ENCODE measurements at regions not wholly inside any gene's neighbourhood (a gene's known extent, or its start where the extent isn't known, plus 50 kb on each side); places are given as distances from the start of the nearest gene placed in this dataset.
"Not testable (repeated sequence)": the region's sequence is repeated elsewhere in the genome, so short reads cannot be mapped to it uniquely, and the experiment has no call there.

DNA sequence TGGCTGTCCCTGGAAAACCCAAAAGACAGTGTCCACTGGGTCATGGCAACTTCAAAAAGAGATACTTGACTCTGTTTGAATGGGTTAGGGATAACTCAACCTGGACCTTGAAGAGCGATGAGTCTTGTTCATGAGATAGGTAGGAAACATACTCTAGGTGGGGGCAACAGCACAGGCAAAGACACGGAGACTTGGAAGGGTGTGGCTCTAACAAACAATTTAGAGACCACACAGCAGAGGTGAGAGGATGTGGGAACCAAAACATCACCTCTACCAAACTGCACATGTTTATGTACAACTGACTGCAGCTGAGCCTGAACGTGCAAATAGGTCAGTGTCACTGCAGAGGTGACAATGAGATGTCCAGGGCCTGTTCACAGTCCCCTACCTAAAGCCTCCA is 247.7 kb upstream of the ADRA1B start:
- no peaks in the 10 kb centered on the region for H4K20me1 ChIP-seq
- TF ChIP-seq Cebpa-rat (IDR thresholded peaks at IDR 0.05), result no peak
- H3K9me3 ChIP-seq (replicated peaks in 1 of 11), result peaks cover 0 to 7% (median 0%) of the 10 kb centered on the region in 11 experiments; a peak in 1 of 22 replicates
- H3K27ac ChIP-seq, result no peak overlapping the region
- no peaks in the 10 kb centered on the region for H3K27me3 ChIP-seq
- no peaks in the 10 kb centered on the region for H3K4me1 ChIP-seq
- no peak overlapping the region for H3K4me3 ChIP-seq
- no peak overlapping the region for H3K9ac ChIP-seq
- no peaks in the 10 kb centered on the region for H3K36me3 ChIP-seq
- H3K4me2 ChIP-seq, result no peak overlapping the region

DNA sequence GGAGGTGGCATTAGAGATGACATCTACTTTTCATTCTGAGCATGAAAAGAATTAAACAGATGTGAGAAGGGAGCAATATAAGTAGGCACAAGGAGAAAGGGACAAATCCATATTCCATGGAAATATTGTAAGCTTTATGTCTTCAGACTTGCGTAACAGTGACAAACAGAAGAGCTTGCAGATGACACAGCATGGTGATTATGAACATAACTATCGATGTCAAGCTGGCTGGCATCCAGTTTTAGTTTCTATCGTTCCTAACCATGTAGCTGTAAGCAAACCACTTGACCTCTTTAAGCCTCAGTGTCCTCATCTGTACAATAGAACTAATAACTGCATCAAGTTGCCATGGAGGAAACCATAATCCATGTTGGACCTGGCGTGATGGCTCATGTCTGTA is 246.7 kb upstream of the ADRA1B start:
- H3K36me3 ChIP-seq, result no peaks in the 10 kb centered on the region
- no peak overlapping the region for H3K4me2 ChIP-seq
- H4K20me1 ChIP-seq, result no peaks in the 10 kb centered on the region
- peak in 1 of 11 experiments; percentile 28; a peak in 2 of 22 replicates for TF ChIP-seq Cebpa-rat (IDR thresholded peaks at IDR 0.05)
- H3K4me1 ChIP-seq, result no peaks in the 10 kb centered on the region
- H3K4me3 ChIP-seq, result no peak overlapping the region
- no peak overlapping the region for H3K27ac ChIP-seq
- H3K9ac ChIP-seq, result no peak overlapping the region
- H3K27me3 ChIP-seq, result no peaks in the 10 kb centered on the region
- peaks cover 0 to 7% (median 0%) of the 10 kb centered on the region in 11 experiments; a peak in 1 of 22 replicates for H3K9me3 ChIP-seq (replicated peaks in 1 of 11)

DNA sequence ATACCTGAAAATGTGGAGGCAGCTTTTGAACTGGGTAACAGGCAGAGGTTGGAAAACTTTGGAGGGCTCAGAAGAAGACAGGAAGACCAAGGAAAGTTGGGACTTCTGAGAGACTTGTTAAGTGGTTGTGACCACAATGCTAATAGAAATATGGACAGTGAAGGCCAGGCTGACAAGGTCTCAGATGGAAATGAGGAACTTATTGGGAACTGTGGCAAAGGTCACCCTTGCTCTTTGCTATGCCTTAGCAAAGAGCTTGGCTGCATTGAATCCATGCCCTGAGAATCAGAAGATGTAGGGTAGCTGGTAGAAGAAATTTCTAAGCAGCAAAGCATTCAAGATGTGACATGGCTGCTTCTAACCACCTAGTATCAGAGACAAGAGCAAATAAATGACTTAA is 244.4 kb upstream of the ADRA1B start:
- no peaks in the 10 kb centered on the region for H3K27me3 ChIP-seq
- H3K36me3 ChIP-seq, result no peaks in the 10 kb centered on the region
- no peaks in the 10 kb centered on the region for H4K20me1 ChIP-seq
- no peak overlapping the region for H3K4me3 ChIP-seq
- no peak for TF ChIP-seq Cebpa-rat (IDR thresholded peaks at IDR 0.05)
- H3K4me1 ChIP-seq, result no peaks in the 10 kb centered on the region
- H3K27ac ChIP-seq, result no peak overlapping the region
- peaks cover 0 to 7% (median 0%) of the 10 kb centered on the region in 11 experiments; a peak in 1 of 22 replicates for H3K9me3 ChIP-seq (replicated peaks in 1 of 11)
- H3K4me2 ChIP-seq, result no peak overlapping the region
- no peak overlapping the region for H3K9ac ChIP-seq

DNA sequence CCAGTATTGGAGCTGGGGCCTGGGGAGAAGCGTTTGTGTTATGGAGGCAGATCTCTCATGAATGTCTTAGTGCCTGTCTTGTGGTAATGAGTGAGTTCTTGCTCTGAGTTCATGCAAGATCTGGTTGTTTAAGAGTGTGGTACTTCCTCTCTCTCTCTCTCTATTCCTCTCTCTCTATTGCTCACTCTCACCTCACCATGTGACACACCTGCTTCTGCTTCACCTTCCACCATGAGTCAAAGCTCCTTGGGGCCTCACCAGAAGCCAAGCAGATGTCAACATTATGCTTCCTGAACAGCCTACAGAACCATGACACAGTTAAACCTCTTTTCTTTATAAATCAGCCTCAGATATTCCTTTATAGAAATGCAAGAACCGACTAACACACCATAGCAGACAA is 242.7 kb upstream of the ADRA1B start:
- TF ChIP-seq Cebpa-rat (IDR thresholded peaks at IDR 0.05), result no peak
- Histone ChIP-seq H3K36me3 (no peaks in the 10 kb centered on the region), H4K20me1 (no peaks in the 10 kb centered on the region), H3K27me3 (no peaks in the 10 kb centered on the region), H3K9me3 (replicated peaks in 1 of 11) (peaks cover 5 to 18% (median 10%) of the 10 kb centered on the region in 11 experiments; a peak in 21 of 22 replicates), H3K4me3 (no peak overlapping the region), H3K27ac (no peak overlapping the region), H3K4me1 (no peaks in the 10 kb centered on the region), H3K4me2 (no peak overlapping the region), H3K9ac (no peak overlapping the region)

DNA sequence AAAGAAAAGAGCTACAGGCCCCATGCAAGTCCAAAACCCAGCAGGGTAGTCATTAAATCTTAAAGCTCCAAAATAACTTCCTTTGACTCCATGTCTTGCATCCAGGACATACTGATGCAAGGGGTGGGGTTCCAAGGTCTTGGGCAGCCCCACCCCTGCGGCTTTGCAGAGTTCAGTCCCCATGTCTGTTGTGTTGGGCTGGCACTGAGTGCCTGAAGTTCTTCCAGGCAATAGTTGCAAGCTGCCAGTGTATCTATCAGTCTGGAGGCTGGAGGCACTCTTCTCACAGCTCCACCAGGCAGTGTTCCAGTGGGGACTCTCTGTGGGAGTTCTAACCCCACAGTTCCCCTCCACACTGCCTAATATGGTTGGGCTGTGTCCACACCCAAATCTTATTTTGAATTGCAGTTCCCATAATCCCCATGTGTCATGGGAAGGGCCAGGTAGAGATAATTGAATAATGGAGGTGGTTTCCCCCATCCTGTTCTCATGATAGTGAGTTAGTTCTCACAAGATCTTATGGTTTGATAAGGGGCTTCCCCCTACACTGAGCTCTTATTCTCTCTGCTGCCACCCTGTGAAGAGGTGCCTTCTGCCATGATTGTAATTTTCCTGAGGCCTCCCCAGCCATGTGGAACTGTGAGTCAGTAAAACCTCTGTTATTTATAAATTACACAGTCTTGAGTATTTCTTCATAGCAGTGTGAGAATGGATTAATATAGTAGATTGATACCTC is 237.5 kb upstream of the ADRA1B start:
- TF ChIP-seq Cebpa-rat (IDR thresholded peaks at IDR 0.05), result no peak
- Histone ChIP-seq H3K9me3 (replicated peaks in 1 of 11) (peaks cover 48 to 62% (median 54%) of the 10 kb centered on the region in 11 experiments), H3K4me2 (no peak overlapping the region), H3K4me1 (no peaks in the 10 kb centered on the region), H3K27ac (no peak overlapping the region), H3K9ac (no peak overlapping the region), H3K4me3 (no peak overlapping the region), H4K20me1 (no peaks in the 10 kb centered on the region), H3K36me3 (no peaks in the 10 kb centered on the region; a peak in 1 of 22 replicates), H3K27me3 (no peaks in the 10 kb centered on the region)

DNA sequence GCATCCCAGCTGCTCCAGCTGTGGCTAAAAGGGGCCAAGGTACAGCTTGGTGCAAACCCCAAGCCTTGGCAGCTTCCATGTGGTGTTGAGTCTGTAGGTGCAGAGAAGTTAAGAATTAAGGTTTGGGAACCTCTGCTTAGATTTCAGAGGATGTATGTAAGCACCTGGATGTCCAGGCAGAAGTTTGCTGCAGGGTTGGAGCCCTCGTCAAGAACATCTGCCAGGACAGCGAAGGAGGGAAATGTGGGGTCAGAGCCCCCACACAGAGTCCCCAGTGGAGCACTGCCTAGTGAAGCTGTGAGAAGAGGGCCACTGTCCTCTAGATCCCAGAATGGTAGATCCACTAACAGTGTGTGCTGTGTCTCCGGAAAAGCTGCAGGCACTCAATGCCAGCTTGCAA is 236.2 kb upstream of the ADRA1B start:
- Histone ChIP-seq H3K4me1 (no peaks in the 10 kb centered on the region), H3K27me3 (no peaks in the 10 kb centered on the region), H3K4me2 (no peak overlapping the region), H4K20me1 (no peaks in the 10 kb centered on the region), H3K4me3 (no peak overlapping the region), H3K36me3 (no peaks in the 10 kb centered on the region; a peak in 1 of 22 replicates), H3K9ac (no peak overlapping the region), H3K27ac (no peak overlapping the region), H3K9me3 (replicated peaks in 1 of 11) (peaks cover 48 to 62% (median 54%) of the 10 kb centered on the region in 11 experiments)
- no peak for TF ChIP-seq Cebpa-rat (IDR thresholded peaks at IDR 0.05)

DNA sequence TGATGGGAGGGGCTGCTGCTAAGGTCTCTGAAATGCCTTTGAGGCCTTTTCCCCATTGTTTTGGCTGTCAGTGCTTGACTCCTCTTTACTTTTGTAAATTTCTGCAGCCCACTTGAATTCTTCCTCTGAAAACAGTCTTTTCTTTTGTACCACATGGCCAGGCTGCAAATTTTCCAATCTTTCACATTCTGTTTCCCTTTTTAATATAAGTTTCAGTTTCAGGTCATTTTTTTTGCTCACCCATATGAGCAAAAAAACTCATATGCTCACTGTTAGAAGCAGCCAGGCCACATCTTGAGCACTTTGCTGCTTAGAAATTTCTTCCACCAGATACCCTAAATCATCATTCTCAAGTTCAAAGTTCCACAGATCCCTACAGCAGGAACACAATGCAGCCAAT is 234.6 kb upstream of the ADRA1B start:
- H3K4me1 ChIP-seq, result no peaks in the 10 kb centered on the region
- H3K27me3 ChIP-seq, result no peaks in the 10 kb centered on the region
- H3K36me3 ChIP-seq, result no peaks in the 10 kb centered on the region; a peak in 1 of 22 replicates
- no peak overlapping the region for H3K27ac ChIP-seq
- no peak overlapping the region for H3K9ac ChIP-seq
- H3K9me3 ChIP-seq (replicated peaks in 1 of 11), result peaks cover 48 to 61% (median 54%) of the 10 kb centered on the region in 11 experiments
- H3K4me3 ChIP-seq, result no peak overlapping the region
- H3K4me2 ChIP-seq, result no peak overlapping the region
- TF ChIP-seq Cebpa-rat (IDR thresholded peaks at IDR 0.05), result no peak
- no peaks in the 10 kb centered on the region for H4K20me1 ChIP-seq

DNA sequence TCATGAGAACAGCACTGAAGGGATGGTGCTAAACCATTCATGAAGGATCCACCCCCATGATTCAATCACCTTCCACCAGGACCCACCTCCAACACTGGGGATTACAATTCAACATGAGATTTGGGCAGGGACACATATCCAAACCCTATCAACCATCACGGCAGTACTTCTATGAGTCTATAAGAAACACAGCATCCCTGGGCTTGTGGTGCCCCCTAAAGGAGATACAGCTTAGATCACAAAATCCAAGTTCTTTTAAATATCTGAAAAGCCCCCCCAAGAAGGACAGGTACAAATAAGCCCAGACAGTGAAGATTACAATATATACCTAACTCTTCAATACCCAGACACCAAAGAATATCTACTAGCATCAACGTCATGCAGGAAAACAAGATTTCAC is 233.7 kb upstream of the ADRA1B start:
- no peaks in the 10 kb centered on the region for H3K27me3 ChIP-seq
- no peak for TF ChIP-seq Cebpa-rat (IDR thresholded peaks at IDR 0.05)
- H3K9me3 ChIP-seq (replicated peaks in 1 of 11), result peaks cover 48 to 54% (median 52%) of the 10 kb centered on the region in 11 experiments
- H3K27ac ChIP-seq, result no peak overlapping the region
- H4K20me1 ChIP-seq, result no peaks in the 10 kb centered on the region
- H3K4me1 ChIP-seq, result no peaks in the 10 kb centered on the region
- no peak overlapping the region for H3K9ac ChIP-seq
- H3K4me2 ChIP-seq, result no peak overlapping the region
- H3K4me3 ChIP-seq, result no peak overlapping the region
- H3K36me3 ChIP-seq, result no peaks in the 10 kb centered on the region; a peak in 1 of 22 replicates

DNA sequence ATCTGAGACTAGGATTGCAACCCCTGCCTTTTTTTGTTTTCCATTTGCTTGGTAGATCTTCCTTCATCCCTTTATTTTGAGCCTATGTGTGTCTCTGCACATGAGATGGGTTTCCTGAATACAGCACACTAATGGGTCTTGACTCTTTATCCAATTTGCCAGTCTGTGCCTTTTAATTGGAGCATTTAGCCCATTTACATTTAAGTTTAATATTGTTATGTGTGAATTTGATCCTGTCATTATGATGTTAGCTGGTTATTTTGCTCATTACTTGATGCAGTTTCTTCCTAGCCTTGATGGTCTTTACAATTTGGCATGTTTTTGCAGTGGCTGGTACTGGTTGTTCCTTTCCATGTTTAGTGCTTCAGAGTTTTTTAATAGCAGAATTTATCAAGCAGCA is 228.4 kb upstream of the ADRA1B start:
- H3K36me3 ChIP-seq, H3K9ac ChIP-seq, H4K20me1 ChIP-seq, H3K27me3 ChIP-seq, H3K4me1 ChIP-seq, H3K4me3 ChIP-seq, H3K27ac ChIP-seq, H3K4me2 ChIP-seq: not testable (repeated sequence)
- peaks cover 2 to 24% (median 14%) of the 10 kb centered on the region in 11 experiments; a peak in 16 of 22 replicates for H3K9me3 ChIP-seq (replicated peaks in 1 of 11)

DNA sequence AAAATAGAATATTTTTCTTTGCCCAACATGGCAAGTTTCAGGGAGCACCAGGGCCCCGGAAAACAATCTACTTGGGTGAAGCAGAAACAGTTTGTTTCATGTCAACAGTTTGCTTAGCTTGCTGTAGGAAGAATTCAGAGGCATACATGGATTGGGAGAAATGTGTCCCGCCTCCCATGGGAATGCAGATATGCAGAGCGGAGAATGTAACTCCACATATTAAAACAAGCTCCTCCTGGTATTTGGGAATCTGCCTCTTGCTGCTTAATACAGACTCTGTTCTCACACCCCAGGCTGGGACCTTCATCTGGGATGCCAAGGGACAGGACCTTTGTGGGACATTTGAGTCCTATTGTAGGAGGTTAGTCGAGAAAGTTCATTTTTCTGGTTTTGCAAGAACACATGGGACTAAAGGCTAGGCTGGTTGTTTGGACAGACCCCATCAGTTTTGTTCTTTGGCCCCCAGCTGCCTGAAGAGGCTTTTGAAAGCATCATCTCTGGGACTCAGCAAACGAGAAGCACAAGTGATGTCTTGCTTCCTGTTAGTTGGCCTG is 220.5 kb upstream of the ADRA1B start:
- no peaks in the 10 kb centered on the region for H3K36me3 ChIP-seq
- TF ChIP-seq Cebpa-rat (IDR thresholded peaks at IDR 0.05), result no peak
- no peak overlapping the region for H3K27ac ChIP-seq
- H3K4me1 ChIP-seq, result peaks cover 0 to 37% (median 20%) of the 10 kb centered on the region in 10 experiments; a peak in 16 of 20 replicates
- H3K27me3 ChIP-seq, result no peaks in the 10 kb centered on the region
- peaks cover 0 to 30% (median 9%) of the 10 kb centered on the region in 11 experiments; a peak in 14 of 22 replicates for H3K9me3 ChIP-seq (replicated peaks in 1 of 11)
- H3K4me2 ChIP-seq, result no peak overlapping the region
- H4K20me1 ChIP-seq, result no peaks in the 10 kb centered on the region
- no peak overlapping the region for H3K4me3 ChIP-seq
- no peak overlapping the region for H3K9ac ChIP-seq
